Small intestine (tissue), 7 donors: ENCODE measurements at regions not wholly inside any gene's neighbourhood (a gene's known extent, or its start where the extent isn't known, plus 50 kb on each side); places are given as distances from the start of the nearest gene placed in this dataset.
A peak's percentile ranks its signal among the peaks of the same experiment; 100 is the strongest.

ENCODE experiments used
- DNase-seq, 2 donors: peaks; one replicate each; pipeline versions ENCODE4 v3.0.0 to v3.0.0-alpha.2; 2013
- FAIRE-seq: peaks from 2 replicates; lab custom pipeline; 2012; peaks lifted over from hg19 to GRCh38; lab: Jason Lieb, UNC
- H3K27ac ChIP-seq, 3 donors: one replicate each; pipeline ENCODE4 v1.5.1; 2013; ENCODE audit warnings: low read length in 2 of 3, mild to moderate bottlenecking in 2 of 3, control low read depth in 1 of 3, inconsistent platforms in 1 of 3, low read depth in 1 of 3, moderate library complexity in 1 of 3
- H3K27me3 ChIP-seq, 3 donors: one replicate each; pipeline ENCODE4 v1.6.1; 2013; ENCODE audit warnings: low read length in 3 of 3, inconsistent platforms in 1 of 3; ENCODE audit not compliant: control insufficient read depth in 3 of 3, insufficient read depth in 3 of 3
- H3K36me3 ChIP-seq, 3 donors: one replicate each; pipeline ENCODE4 v1.6.1; 2013; ENCODE audit warnings: low read length in 3 of 3, inconsistent platforms in 1 of 3, low read depth in 1 of 3, mild to moderate bottlenecking in 1 of 3, moderate library complexity in 1 of 3; ENCODE audit not compliant: control insufficient read depth in 3 of 3, insufficient read depth in 2 of 3
- H3K4me1 ChIP-seq, 3 donors: one replicate each; pipeline ENCODE4 v1.6.1; 2013; ENCODE audit warnings: low read length in 2 of 3, inconsistent platforms in 1 of 3, low read depth in 1 of 3, mild to moderate bottlenecking in 1 of 3, moderate library complexity in 1 of 3; ENCODE audit not compliant: control insufficient read depth in 3 of 3, insufficient read depth in 2 of 3
- H3K4me3 ChIP-seq, 3 donors: one replicate each; pipeline ENCODE4 v1.5.1; 2013; ENCODE audit warnings: low read length in 3 of 3, control low read depth in 1 of 3, inconsistent platforms in 1 of 3, low read depth in 1 of 3, mild to moderate bottlenecking in 1 of 3, moderate library complexity in 1 of 3
- H3K9me3 ChIP-seq, 2 donors: one replicate each; pipeline ENCODE4 v1.6.1; 2013; ENCODE audit warnings: low read depth in 1 of 2, low read length in 1 of 2; ENCODE audit not compliant: control insufficient read depth in 2 of 2, insufficient read depth in 1 of 2
- whole genome bisulfite sequencing, 3 donors: extraction: QIAGEN DNeasy Blood & Tissue Kit; methylation state at CpG; one replicate each; pipeline ENCODE4 v1.1.7; 2013; 5-methylcytosine and 5-hydroxymethylcytosine counted together
- donor health status: healthy with polysubstance abuse.
- donor health status: control.
- donor health status: control.
- donor health status: Bipolar disorder and iron deficiency.
- donor health status: healthy.

DNA sequence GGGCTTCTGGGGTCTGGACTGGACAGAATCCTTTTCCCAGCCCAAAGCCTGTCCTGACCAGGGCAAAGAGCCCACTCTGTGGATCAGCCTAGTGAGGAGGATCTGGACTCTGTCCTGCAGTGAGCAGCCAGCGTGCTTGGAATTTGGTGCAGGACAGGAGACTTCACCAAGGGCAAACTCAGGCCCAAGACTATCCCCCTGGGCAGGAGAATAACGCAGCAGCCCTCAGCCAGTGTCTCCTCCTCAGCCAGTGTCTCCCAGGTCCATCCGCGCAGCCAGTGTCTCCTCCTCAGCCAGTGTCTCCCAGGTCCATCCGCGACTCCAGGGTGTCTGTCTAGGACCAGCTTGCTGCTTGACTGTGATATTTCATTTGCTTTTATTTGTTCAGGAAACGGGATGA is 1334.0 kb downstream of the TBC1D22A start:
- no peak for FAIRE-seq
- DNase-seq, result no peak
- Histone ChIP-seq H3K4me3 (no peak overlapping the region), H3K36me3 (no peaks in the 10 kb centered on the region), H3K27me3 (no peaks in the 10 kb centered on the region), H3K27ac (no peak overlapping the region), H3K9me3 (no peaks in the 10 kb centered on the region), H3K4me1 (no peaks in the 10 kb centered on the region)
- 67 to 79% (median 74%) methylated on average over 7 of the region's 7 CpGs for WGBS, 3 donors

DNA sequence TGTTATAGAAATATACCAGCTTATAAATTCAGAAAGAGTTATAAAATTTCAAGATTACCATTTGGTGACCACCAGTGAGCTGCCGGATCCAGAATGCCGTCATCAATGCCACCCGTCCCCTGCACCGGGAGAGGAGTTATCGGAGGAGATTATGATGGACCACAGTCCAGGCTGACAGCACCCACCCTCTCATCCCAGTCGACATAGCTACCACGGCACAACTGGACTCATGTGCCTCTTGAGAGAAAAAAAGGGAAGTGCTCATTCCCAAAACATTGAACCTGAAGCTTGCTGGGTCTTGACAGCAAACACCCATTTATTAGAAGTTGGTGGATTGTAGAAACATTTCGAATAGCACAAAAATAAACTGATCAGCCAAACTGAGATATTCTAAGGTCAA is 1331.5 kb downstream of the TBC1D22A start:
- no peak for FAIRE-seq
- no peaks in the 10 kb centered on the region for H3K4me1 ChIP-seq
- no peaks in the 10 kb centered on the region for H3K36me3 ChIP-seq
- H3K9me3 ChIP-seq, result no peaks in the 10 kb centered on the region
- no peak overlapping the region for H3K27ac ChIP-seq
- WGBS, 3 donors, result 81 to 88% (median 87%) methylated on average over 8 of the region's 8 CpGs
- no peak for DNase-seq
- H3K27me3 ChIP-seq, result no peaks in the 10 kb centered on the region
- no peak overlapping the region for H3K4me3 ChIP-seq

DNA sequence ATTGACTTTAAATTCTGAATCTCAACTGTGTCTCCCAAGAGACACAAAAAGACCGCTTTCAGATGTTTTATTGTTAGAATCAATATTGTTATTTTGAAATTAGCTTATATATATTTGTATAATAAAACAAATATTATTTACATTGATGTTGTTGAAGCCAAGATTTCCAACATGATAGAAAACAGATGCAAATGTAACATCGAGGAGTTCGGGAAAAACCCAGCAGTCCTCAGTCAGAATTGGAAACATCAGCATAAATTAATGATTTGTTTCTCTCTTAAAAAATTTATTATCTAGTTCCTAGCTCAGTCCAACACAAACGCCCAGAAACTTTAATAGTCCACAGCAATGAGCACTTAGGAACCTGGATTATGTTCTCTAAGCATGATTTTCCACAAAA is 1330.4 kb downstream of the TBC1D22A start:
- no peak for FAIRE-seq
- Histone ChIP-seq H3K4me1 (no peaks in the 10 kb centered on the region), H3K27me3 (no peaks in the 10 kb centered on the region), H3K4me3 (no peak overlapping the region), H3K9me3 (no peaks in the 10 kb centered on the region), H3K36me3 (no peaks in the 10 kb centered on the region), H3K27ac (no peak overlapping the region)
- DNase-seq, result no peak
- WGBS, 3 donors, result 64 to 66% (median 66%) methylated on average over 4 of the region's 4 CpGs

DNA sequence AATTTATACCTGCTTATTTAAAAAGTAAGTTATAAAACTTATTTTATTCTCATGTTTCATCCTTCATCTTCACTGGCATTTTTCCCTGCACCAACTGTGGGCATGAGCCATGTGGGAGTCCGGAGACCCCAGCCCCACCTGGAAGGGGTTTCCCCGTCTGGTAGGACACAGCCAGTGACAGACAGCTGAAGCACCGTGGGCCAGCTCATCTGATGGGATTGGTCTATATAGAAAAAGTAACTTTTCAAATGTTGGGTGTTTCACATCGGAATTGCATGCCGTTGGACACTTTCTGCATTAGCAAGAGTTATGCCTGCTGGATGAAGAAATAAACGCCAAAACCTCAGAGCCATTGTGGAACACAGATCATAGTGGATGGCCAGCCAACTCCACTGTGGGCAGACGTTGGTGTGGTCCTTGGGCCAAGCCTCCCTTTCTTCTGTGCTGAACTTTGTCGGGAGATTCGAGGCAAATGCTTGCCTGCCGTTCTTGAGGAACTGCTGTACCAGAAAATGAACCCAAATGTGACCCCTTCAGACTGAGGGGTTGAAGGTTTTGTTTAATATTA is 1329.3 kb downstream of the TBC1D22A start:
- H3K9me3 ChIP-seq, result no peaks in the 10 kb centered on the region
- FAIRE-seq (no peak), DNase-seq (no peak)

DNA sequence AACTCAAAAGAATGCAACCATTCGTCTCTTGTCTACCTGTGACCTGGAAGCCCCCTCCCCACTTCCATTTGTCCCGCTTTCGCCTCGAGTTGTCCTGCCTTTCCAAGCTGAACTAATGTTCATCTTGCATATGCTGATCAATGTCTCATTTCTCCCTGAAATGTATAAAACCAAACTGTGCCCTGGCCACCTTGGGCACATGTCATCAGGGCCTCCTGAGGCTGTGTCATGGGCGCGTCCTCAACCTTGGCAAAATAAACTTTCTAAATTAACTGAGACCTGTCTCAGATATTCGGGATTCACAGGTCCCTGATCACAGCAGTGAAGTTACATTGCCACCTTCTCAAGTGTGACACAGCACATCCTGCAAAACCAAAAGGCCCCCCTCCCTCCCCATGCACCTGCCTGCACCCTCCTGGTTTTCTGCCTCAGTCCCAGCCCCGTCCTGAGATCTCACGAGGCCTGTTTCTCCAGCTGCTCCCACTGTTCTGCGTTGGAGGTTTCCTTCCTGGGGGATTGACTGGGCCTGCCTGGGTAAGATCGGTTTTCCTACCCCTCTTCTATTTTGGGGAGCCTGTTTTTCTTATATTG is 1328.7 kb downstream of the TBC1D22A start:
- DNase-seq (no peak), FAIRE-seq (no peak)
- H3K4me3 ChIP-seq, result no peak overlapping the region
- 79 to 83% (median 79%) methylated on average over 11 of the region's 11 CpGs for WGBS, 3 donors
- no peak overlapping the region for H3K27ac ChIP-seq
- H3K27me3 ChIP-seq, result no peaks in the 10 kb centered on the region
- no peaks in the 10 kb centered on the region for H3K9me3 ChIP-seq
- no peaks in the 10 kb centered on the region for H3K4me1 ChIP-seq
- H3K36me3 ChIP-seq, result no peaks in the 10 kb centered on the region

More for the DNA sequence above, 1329.3 kb downstream of the TBC1D22A start:
- Histone ChIP-seq H3K4me1 (no peaks in the 10 kb centered on the region), H3K27me3 (no peaks in the 10 kb centered on the region), H3K36me3 (no peaks in the 10 kb centered on the region), H3K4me3 (no peak overlapping the region), H3K27ac (no peak overlapping the region)
- 76 to 83% (median 82%) methylated on average over 10 of the region's 10 CpGs for WGBS, 3 donors

DNA sequence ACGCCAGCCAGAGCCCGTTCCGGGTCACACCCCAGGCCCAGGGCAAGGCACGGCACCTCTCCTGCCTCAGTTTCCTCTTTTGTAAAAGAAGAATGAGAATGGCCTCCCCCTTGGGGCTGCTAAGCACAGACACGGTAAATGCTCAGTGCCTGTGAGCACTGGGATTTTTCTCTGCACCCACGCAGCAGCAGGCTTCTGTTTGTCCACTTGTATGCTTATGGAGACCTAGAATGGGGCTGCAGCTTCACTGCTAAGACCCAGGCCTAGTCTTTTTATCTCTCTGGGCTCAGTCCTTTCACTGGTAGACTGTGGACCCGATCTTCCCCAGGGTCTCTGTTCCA is 1327.9 kb downstream of the TBC1D22A start:
- no peaks in the 10 kb centered on the region for H3K9me3 ChIP-seq
- no peak for DNase-seq
- no peaks in the 10 kb centered on the region for H3K36me3 ChIP-seq
- H3K4me1 ChIP-seq, result no peaks in the 10 kb centered on the region
- H3K27ac ChIP-seq, result no peak overlapping the region
- FAIRE-seq, result no peak
- 19 to 25% (median 25%) methylated on average over 7 of the region's 7 CpGs for WGBS, 3 donors
- H3K4me3 ChIP-seq, result no peak overlapping the region
- H3K27me3 ChIP-seq, result no peaks in the 10 kb centered on the region

DNA sequence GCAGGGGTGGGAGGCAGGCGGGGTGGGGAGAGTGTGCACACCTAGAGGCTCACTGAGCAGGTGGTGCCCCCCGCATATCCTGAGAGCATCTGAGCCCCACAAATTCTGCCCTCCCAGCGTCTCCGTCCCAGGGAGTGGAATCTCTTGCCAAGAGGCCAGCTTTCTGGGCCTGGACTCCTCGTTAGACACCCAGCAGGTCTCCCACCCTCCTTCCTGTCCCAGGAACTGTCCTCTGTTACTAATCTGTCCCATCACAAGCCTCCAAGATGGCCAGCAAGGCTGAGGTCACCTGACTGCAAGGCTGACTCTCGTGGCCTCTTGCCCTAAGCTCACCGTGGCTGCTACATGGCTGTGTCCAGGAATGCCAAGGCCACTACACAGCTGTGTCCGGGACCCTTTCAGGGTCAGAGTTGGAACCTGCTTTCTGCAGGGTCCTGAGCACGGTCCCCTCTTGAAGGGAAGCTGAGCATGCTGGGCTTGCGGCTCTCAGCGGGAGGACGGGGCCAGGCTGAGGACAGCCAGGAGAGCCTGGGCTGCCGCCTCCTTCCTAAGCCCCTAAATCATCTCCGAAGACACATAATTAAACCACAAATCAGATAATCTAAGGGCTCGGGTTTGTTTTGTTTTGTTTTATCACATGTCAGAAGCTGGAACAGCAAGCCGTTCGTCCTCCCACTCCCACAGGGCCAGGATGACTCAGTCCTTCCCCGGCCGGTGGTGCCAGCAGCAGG is 1327.3 kb downstream of the TBC1D22A start:
- Histone ChIP-seq H3K36me3 (no peaks in the 10 kb centered on the region), H3K9me3 (no peaks in the 10 kb centered on the region), H3K4me1 (no peaks in the 10 kb centered on the region), H3K27me3 (no peaks in the 10 kb centered on the region), H3K4me3 (no peak overlapping the region), H3K27ac (no peak overlapping the region)
- FAIRE-seq, result no peak
- peak in 1 of 2 donors; percentile 3 for DNase-seq
- 37 to 47% (median 41%) methylated on average over 19 of the region's 19 CpGs for WGBS, 3 donors

DNA sequence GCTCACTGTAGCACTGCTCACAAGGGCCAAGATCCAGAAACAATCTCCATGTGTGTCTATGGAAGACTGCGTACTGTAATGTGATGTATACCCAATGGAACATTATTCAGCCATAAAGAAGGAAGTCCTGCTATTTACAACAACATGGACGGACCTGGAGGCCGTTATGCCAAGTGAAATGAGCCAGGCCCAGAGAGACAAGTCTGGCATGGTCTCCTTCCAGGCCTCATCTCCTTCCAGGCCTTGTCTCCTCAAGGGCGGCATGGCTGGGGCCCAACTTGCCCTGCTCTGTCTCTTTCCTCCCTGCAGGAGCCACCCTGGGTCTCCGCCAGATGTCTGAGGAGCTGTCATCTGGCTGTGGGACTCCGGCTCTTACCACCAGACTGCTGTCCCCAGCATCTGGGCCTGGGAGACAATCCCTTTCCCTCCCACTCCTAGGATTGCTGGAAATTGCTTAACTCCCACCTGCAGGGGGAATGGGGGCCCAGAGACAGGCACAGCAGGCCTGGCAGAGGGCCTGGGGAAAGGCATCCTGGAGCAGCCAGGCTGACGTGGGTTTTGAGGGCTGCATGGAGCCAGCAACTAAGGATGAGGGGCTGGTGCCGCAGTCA is 1326.6 kb downstream of the TBC1D22A start:
- no peak overlapping the region for H3K4me3 ChIP-seq
- no peaks in the 10 kb centered on the region for H3K27me3 ChIP-seq
- no peak for FAIRE-seq
- no peaks in the 10 kb centered on the region for H3K36me3 ChIP-seq
- no peaks in the 10 kb centered on the region for H3K9me3 ChIP-seq
- no peak overlapping the region for H3K27ac ChIP-seq
- H3K4me1 ChIP-seq, result no peaks in the 10 kb centered on the region
- WGBS, 3 donors, result 85 to 92% (median 91%) methylated on average over 7 to 8 of the region's 8 CpGs
- no peak for DNase-seq
